Colonic mucosa (tissue), 4 donors: ENCODE measurements at regions not wholly inside any gene's neighbourhood (a gene's known extent, or its start where the extent isn't known, plus 50 kb on each side); places are given as distances from the start of the nearest gene placed in this dataset.
"Not testable (repeated sequence)": the region's sequence is repeated elsewhere in the genome, so short reads cannot be mapped to it uniquely, and the experiment has no call there.

Source experiments
- DNase-seq: peaks from one replicate; pipeline ENCODE4 v3.0.0-alpha.2; 2020
- H3K27ac ChIP-seq: fragments of 200-600 bp; one replicate; pipeline ENCODE4 v1.8.0; 2021
- H3K27me3 ChIP-seq: fragments of 200-600 bp; one replicate; pipeline ENCODE4 v1.8.0; 2021
- H3K36me3 ChIP-seq: fragments of 200-600 bp; one replicate; pipeline ENCODE4 v1.8.0; 2021
- H3K4me1 ChIP-seq: fragments of 200-600 bp; one replicate; pipeline ENCODE4 v1.8.0; 2021; ENCODE audit warnings: mild to moderate bottlenecking
- H3K4me3 ChIP-seq: fragments of 200-600 bp; one replicate; pipeline ENCODE4 v1.8.0; 2021
- H3K9ac ChIP-seq, 2 donors: one replicate each; pipeline ENCODE4 v1.7.0; 2013; ENCODE audit warnings: control low read depth in 2 of 2, low read depth in 2 of 2, low read length in 2 of 2
- H3K9me3 ChIP-seq: fragments of 200-600 bp; one replicate; pipeline ENCODE4 v1.8.0; 2021
- CTCF ChIP-seq: fragments of 200-600 bp; IDR thresholded peaks from one replicate; pipeline ENCODE4 v1.8.0; 2022; ENCODE audit warnings: antibody characterized with exemption, mild to moderate bottlenecking
- intact Hi-C: fragments of 100-400 bp; cut with DNase I; formaldehyde crosslinking; loops from one replicate; pipeline ENCODE4 v1.14.1; 2022
- donor health status: healthy.
- donor health status: DM: no; HTN: no; CAD: no.
- donor health status: DM: no; HTN: no; CAD: no.

GRCh38 chr2:239819974-239820555 is 205.1 kb downstream of the NDUFA10 start:
- H3K9me3 ChIP-seq, result no peaks in the 10 kb centered on the region
- intact Hi-C loops, result no loop called here
- H3K4me1 ChIP-seq, result no peaks in the 10 kb centered on the region
- no peaks in the 10 kb centered on the region for H3K27me3 ChIP-seq
- H3K27ac ChIP-seq, result no peak overlapping the region
- peak; percentile 15 for DNase-seq
- H3K9ac ChIP-seq, result no peak overlapping the region
- H3K36me3 ChIP-seq, result no peaks in the 10 kb centered on the region
- H3K4me3 ChIP-seq, result no peak overlapping the region
- no peak for TF ChIP-seq CTCF

GRCh38 chr2:239819091-239819973 is 205.8 kb downstream of the NDUFA10 start:
- no peak for DNase-seq
- H3K27me3 ChIP-seq, result no peaks in the 10 kb centered on the region
- H3K9me3 ChIP-seq, result no peaks in the 10 kb centered on the region
- intact Hi-C loops, result no loop called here
- H3K4me1 ChIP-seq, result no peaks in the 10 kb centered on the region
- H3K36me3 ChIP-seq, result no peaks in the 10 kb centered on the region
- no peak overlapping the region for H3K4me3 ChIP-seq
- no peak for TF ChIP-seq CTCF
- H3K27ac ChIP-seq, result no peak overlapping the region
- no peak overlapping the region for H3K9ac ChIP-seq

- intact Hi-C loops, result no loop called here
- H3K27me3 ChIP-seq, result no peaks in the 10 kb centered on the region
- DNase-seq, result no peak
- TF ChIP-seq CTCF, result no peak
- H3K4me1 ChIP-seq, result no peaks in the 10 kb centered on the region
- H3K4me3 ChIP-seq, result no peak overlapping the region
- no peak overlapping the region for H3K27ac ChIP-seq
- H3K9me3 ChIP-seq, result no peaks in the 10 kb centered on the region
- H3K36me3 ChIP-seq, result no peaks in the 10 kb centered on the region
- H3K9ac ChIP-seq, result no peak overlapping the region
Observed at GRCh38 chr2:239818531-239819011, 206.6 kb downstream of the NDUFA10 start.

GRCh38 chr2:239818086-239818485 is 207.1 kb downstream of the NDUFA10 start:
- Histone ChIP-seq H3K4me3 (no peak overlapping the region), H3K9me3 (no peaks in the 10 kb centered on the region), H3K9ac (no peak overlapping the region), H3K4me1 (no peaks in the 10 kb centered on the region), H3K36me3 (no peaks in the 10 kb centered on the region), H3K27me3 (no peaks in the 10 kb centered on the region), H3K27ac (no peak overlapping the region)
- no peak for TF ChIP-seq CTCF
- no peak for DNase-seq
- intact Hi-C loops, result no loop called here

GRCh38 chr2:239817468-239818031 is 207.6 kb downstream of the NDUFA10 start:
- H3K36me3 ChIP-seq, H3K27ac ChIP-seq, H3K9me3 ChIP-seq, H3K27me3 ChIP-seq, H3K4me1 ChIP-seq, H3K4me3 ChIP-seq, DNase-seq, H3K9ac ChIP-seq, intact Hi-C loops: not testable (repeated sequence)
